ENCODE measurements at regions not wholly inside any gene's neighbourhood (a gene's known extent, or its start where the extent isn't known, plus 50 kb on each side); places are given as distances from the start of the nearest gene placed in this dataset.

GRCh38 chr5:118491351-118491750 is 497.0 kb downstream of the DTWD2 start:
- H3K9me3 ChIP-seq: no peaks in the 10 kb centered on the region
- TF ChIP-seq POLR2A (IDR thresholded peaks at IDR 0.05): no peak
- no peak for TF ChIP-seq CTCF (IDR thresholded peaks at IDR 0.05)
- H3K4me1 ChIP-seq: no peaks in the 10 kb centered on the region
- no peaks in the 10 kb centered on the region for H3K27me3 ChIP-seq
- H3K4me3 ChIP-seq: no peak overlapping the region
- no peak for DNase-seq
- H3K36me3 ChIP-seq: no peaks in the 10 kb centered on the region
- no peak overlapping the region for H3K27ac ChIP-seq

DNA sequence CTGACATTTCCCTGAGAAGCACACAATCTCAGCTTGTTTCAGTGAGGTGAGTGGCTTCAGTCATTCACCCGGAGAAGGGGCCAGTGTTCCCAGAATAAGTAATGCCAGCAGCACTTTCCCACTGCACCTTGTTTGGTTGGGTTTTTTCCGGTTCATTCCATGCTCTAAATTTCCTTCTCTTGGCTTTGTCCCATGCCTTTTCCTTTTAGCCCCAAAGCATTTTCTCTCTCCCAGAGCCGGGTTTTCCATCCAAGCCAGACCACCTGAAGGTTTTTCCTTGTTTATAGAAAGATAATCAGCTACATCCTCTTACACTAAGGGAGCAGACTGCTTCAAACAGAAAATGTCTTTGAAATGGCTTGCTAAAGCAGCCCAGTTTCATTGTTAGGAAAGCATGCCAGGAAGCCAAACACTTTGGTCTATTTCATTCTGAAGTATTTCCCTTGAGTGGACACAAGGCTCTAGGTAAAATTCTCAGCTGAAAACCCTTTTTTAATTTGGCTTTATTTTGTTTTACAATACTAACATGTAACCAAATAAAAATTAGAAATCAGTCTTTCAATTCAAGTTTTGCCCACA is 501.6 kb downstream of the DTWD2 start:
- no peaks in the 10 kb centered on the region for H3K27me3 ChIP-seq
- H3K36me3 ChIP-seq: no peaks in the 10 kb centered on the region
- TF ChIP-seq POLR2A (IDR thresholded peaks at IDR 0.05) (no peak), CTCF (IDR thresholded peaks at IDR 0.05) (no peak)
- H3K27ac ChIP-seq: no peak overlapping the region
- no peak for DNase-seq
- no peak overlapping the region for H3K4me3 ChIP-seq
- H3K4me1 ChIP-seq: no peaks in the 10 kb centered on the region
- no peaks in the 10 kb centered on the region for H3K9me3 ChIP-seq

- no peaks in the 10 kb centered on the region for H3K36me3 ChIP-seq
- no peak for TF ChIP-seq POLR2A (IDR thresholded peaks at IDR 0.05)
- no peak overlapping the region for H3K27ac ChIP-seq
- no peak for DNase-seq
- no peaks in the 10 kb centered on the region for H3K9me3 ChIP-seq
- no peaks in the 10 kb centered on the region for H3K4me1 ChIP-seq
- H3K4me3 ChIP-seq: no peak overlapping the region
- H3K27me3 ChIP-seq: no peaks in the 10 kb centered on the region
Measured at GRCh38 chr5:118479285-118479684, 509.1 kb downstream of the DTWD2 start.

GRCh38 chr5:118478852-118479251 is 509.5 kb downstream of the DTWD2 start:
- H3K27ac ChIP-seq: no peak overlapping the region
- TF ChIP-seq POLR2A (IDR thresholded peaks at IDR 0.05) (no peak), CTCF (IDR thresholded peaks at IDR 0.05) (no peak)
- DNase-seq: no peak

GRCh38 chr5:118468085-118468484 is 520.3 kb downstream of the DTWD2 start:
- Histone ChIP-seq H3K36me3 (no peaks in the 10 kb centered on the region), H3K27me3 (no peaks in the 10 kb centered on the region), H3K9me3 (no peaks in the 10 kb centered on the region), H3K4me3 (no peak overlapping the region), H3K27ac (no peak overlapping the region), H3K4me1 (no peaks in the 10 kb centered on the region)
- TF ChIP-seq CTCF (IDR thresholded peaks at IDR 0.05) (no peak), POLR2A (IDR thresholded peaks at IDR 0.05) (no peak)
- DNase-seq: no peak

More at GRCh38 chr5:118478852-118479251, 509.5 kb downstream of the DTWD2 start:
- Histone ChIP-seq H3K9me3 (no peaks in the 10 kb centered on the region), H3K4me1 (no peaks in the 10 kb centered on the region), H3K27me3 (no peaks in the 10 kb centered on the region), H3K4me3 (no peak overlapping the region), H3K36me3 (no peaks in the 10 kb centered on the region)

DNA sequence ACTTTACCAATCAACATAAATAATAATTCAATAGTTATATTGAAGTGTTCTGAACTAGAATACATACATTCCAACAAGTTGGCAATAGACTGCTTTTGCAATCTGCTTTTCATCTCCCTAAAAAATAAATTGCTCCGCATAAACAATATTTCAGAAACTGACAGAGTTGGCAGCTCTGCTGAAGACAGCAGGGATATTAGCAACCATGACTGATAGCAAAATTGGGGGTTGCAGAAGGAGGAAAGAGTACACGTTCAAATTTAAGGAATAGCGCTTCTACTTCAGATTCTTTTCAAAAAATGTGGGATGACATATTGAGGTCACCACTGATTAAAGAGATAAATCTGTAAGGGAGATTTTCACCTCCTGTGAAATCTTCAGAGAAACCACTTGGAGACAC is 521.2 kb downstream of the DTWD2 start:
- H3K27ac ChIP-seq: no peak overlapping the region
- no peaks in the 10 kb centered on the region for H3K36me3 ChIP-seq
- TF ChIP-seq POLR2A (IDR thresholded peaks at IDR 0.05) (no peak), CTCF (IDR thresholded peaks at IDR 0.05) (no peak)
- no peaks in the 10 kb centered on the region for H3K9me3 ChIP-seq
- no peaks in the 10 kb centered on the region for H3K27me3 ChIP-seq
- no peaks in the 10 kb centered on the region for H3K4me1 ChIP-seq
- no peak overlapping the region for H3K4me3 ChIP-seq
- no peak for DNase-seq

Measured in Peyer's patch (tissue), 4 donors.